ENCODE measurements at regions not wholly inside any gene's neighbourhood (a gene's known extent, or its start where the extent isn't known, plus 50 kb on each side); places are given as distances from the start of the nearest gene placed in this dataset.
"Not testable (repeated sequence)": the region's sequence is repeated elsewhere in the genome, so short reads cannot be mapped to it uniquely, and the experiment has no call there.

- no peak for DNase-seq
These were observed 216.3 kb downstream of the PHETA1 start for GRCh38 chr12:111152561-111152960.

- DNase-seq = peak; percentile 20 to 68 (median 50)
These were observed 217.7 kb downstream of the PHETA1 start for GRCh38 chr12:111150921-111151840.

GRCh38 chr12:111150360-111150759, 218.5 kb downstream of the PHETA1 start:
- DNase-seq = peak; percentile 29 to 65 (median 58)

- DNase-seq = peak; percentile 38 to 59 (median 46)
These were observed 219.6 kb downstream of the PHETA1 start for GRCh38 chr12:111149299-111149698.

GRCh38 chr12:111148005-111148404, 220.9 kb downstream of the PHETA1 start:
- no peak for DNase-seq

GRCh38 chr12:111143271-111143670, 222.9 kb upstream of the MYL2 start:
- DNase-seq = no peak

- no peak for DNase-seq
These were observed 220.8 kb upstream of the MYL2 start for GRCh38 chr12:111141205-111141604.

GRCh38 chr12:111138016-111138415, 217.6 kb upstream of the MYL2 start:
- DNase-seq = peak in 1 of 4 experiments; percentile 14

GRCh38 chr12:111135293-111135832, 215.0 kb upstream of the MYL2 start:
- no peak for DNase-seq

- no peak for DNase-seq
These were observed 210.0 kb upstream of the MYL2 start for GRCh38 chr12:111130336-111130735.

GRCh38 chr12:111129149-111129767, 208.9 kb upstream of the MYL2 start:
- no peak for DNase-seq

GRCh38 chr12:111126331-111126730, 206.0 kb upstream of the MYL2 start:
- DNase-seq = peak; percentile 77 to 91 (median 88)

GRCh38 chr12:111124183-111124582, 203.8 kb upstream of the MYL2 start:
- DNase-seq = no peak

- DNase-seq = no peak
These were observed 203.0 kb upstream of the MYL2 start for GRCh38 chr12:111123390-111123789.

GRCh38 chr12:111122458-111122878, 202.1 kb upstream of the MYL2 start:
- no peak for DNase-seq

GRCh38 chr12:111121840-111122239, 201.5 kb upstream of the MYL2 start:
- no peak for DNase-seq

- DNase-seq = no peak
These were observed 200.2 kb upstream of the MYL2 start for GRCh38 chr12:111120578-111120977.

GRCh38 chr12:111117017-111117416, 196.6 kb upstream of the MYL2 start:
- DNase-seq = no peak

GRCh38 chr12:111113313-111113712, 192.9 kb upstream of the MYL2 start:
- DNase-seq = not testable (repeated sequence)

GRCh38 chr12:111112311-111113098, 192.1 kb upstream of the MYL2 start:
- peak; percentile 31 to 62 (median 46) for DNase-seq

- peak; percentile 30 to 77 (median 66) for DNase-seq
These were observed 191.3 kb upstream of the MYL2 start for GRCh38 chr12:111111681-111112080.

GRCh38 chr12:111110556-111110955, 190.2 kb upstream of the MYL2 start:
- DNase-seq = no peak

GRCh38 chr12:111108726-111109125, 188.3 kb upstream of the MYL2 start:
- DNase-seq = no peak

Measured in suppressor macrophage (primary cell).